Ramos (cell line): ENCODE measurements at regions not wholly inside any gene's neighbourhood (a gene's known extent, or its start where the extent isn't known, plus 50 kb on each side); places are given as distances from the start of the nearest gene placed in this dataset.
"Not testable (repeated sequence)": the region's sequence is repeated elsewhere in the genome, so short reads cannot be mapped to it uniquely, and the experiment has no call there.

Source experiments
- in situ Hi-C: fragments of 300-500 bp; cut with MboI; formaldehyde crosslinking; loops from one replicate; pipeline ENCODE4 v1.14.3; 2022; ENCODE audit warnings: low sequenced_read_pairs; ENCODE audit not compliant: unreplicated experiment

- in situ Hi-C loops, result no loop called here
Observed at GRCh38 chr10:4262870-4263600, 478.0 kb upstream of the KLF6 start.

- in situ Hi-C loops, result no loop called here
Observed at GRCh38 chr10:4262449-4262848, 477.4 kb upstream of the KLF6 start.

- in situ Hi-C loops, result no loop called here
Observed at GRCh38 chr10:4260483-4261124, 475.6 kb upstream of the KLF6 start.

GRCh38 chr10:4257939-4258465 is 473.0 kb upstream of the KLF6 start:
- in situ Hi-C loops, result no loop called here

GRCh38 chr10:4256971-4257370 is 472.0 kb upstream of the KLF6 start:
- in situ Hi-C loops, result no loop called here

DNA sequence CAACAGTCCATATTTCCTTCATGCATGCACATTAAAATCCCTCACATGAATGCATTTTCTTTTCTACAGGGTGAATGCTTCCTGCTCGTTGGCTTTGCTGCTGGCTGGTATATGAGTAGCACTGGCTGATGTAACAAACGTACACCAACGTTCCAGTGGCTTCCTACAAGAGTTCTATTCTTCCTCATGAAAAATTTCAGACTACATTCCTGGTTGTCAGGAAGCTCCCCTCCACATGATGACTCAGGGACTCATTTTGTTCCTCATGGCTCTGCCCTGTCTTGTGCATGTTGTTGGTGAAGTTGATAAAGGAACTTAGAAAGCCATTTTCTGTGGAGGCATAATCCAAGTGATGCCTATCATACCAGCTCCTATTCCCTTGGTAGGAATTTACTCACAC is 470.7 kb upstream of the KLF6 start:
- in situ Hi-C loops, result no loop called here

GRCh38 chr10:4254101-4254994 is 469.3 kb upstream of the KLF6 start:
- in situ Hi-C loops, result no loop called here

DNA sequence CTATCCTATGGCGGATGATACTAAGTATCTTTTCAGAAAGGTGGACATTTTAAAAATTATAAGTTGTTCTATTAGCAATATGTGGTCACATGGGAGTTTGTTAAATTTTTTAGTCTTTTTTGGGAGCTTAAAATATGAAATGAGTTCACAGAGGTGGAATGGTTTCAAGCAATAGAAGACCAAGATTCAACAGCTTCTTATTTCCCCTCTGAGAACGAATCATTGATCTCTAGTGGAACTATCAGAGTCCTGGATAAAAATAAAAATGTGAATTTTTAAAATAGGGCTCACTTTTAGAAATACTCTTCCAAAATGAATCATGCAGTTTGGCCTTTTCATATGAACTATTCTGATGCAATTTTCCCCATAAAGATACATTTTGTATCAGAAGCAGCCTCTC is 467.7 kb upstream of the KLF6 start:
- in situ Hi-C loops, result no loop called here

DNA sequence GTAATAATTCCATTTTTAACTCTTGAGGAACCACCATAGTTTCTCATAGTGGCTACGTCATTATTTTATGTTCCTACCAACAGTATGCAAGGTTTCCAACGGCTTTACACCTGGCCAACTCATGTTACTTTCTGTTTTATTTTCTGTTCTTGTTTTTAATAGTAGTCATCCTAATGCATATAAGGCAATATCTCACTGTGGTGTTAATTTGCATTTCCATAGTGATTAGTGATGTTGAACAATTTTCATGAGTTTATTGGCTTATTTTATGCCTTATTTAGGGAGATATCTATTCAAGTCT is 465.5 kb upstream of the KLF6 start:
- in situ Hi-C loops, result no loop called here

DNA sequence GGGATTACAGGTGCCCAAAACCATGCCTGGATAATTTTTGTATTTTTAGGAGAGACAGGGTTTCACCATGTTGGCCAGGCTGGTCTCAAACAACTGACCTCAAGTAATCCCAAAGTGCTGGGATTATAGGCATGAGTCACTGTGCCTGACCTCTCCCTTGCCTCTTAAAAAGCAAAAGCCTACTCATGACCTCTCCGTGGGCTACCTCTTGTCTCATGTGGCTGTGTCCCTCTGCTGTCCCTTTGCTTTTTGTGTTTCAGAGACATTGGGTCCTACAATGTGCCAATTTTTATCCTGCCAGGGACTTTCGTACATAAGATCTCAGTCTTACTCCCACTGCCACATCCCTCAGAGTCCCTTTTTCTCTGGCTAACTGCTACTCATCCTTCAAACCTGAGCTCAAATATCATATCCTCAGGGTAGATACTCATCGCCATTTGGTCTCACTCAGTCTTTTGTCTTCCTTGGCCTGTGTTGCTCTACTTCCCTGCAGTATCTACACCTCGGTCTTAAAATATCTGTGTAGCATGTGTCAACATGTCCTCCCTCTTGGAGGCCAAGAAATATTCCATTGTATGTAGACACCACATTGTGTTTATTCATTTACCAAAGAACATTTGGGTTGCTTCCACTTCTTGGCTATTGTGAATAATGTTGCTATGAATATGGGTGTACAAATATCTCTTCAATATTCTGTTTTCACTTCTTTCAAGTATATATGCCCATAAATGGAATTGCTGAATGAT is 465.0 kb upstream of the KLF6 start:
- in situ Hi-C loops, result no loop called here

DNA sequence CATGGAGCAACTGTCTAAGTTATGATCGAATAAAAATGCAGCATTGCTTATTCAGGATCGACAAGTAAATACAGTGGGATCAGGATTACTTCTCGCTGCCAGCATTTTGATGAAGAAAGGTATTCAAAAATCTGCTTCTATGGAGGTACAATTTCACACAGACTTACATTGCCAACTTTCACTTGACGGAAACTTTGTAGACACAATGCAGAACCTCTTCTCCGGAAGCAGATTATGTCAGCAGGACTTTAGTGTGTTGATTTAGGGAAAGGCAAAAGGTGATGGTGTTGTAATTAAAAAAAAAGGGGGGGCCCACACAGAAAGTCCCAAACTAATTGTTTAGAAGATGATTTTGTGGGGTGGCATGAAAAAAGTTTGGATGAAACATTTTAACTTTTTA is 462.4 kb upstream of the KLF6 start:
- in situ Hi-C loops, result no loop called here

DNA sequence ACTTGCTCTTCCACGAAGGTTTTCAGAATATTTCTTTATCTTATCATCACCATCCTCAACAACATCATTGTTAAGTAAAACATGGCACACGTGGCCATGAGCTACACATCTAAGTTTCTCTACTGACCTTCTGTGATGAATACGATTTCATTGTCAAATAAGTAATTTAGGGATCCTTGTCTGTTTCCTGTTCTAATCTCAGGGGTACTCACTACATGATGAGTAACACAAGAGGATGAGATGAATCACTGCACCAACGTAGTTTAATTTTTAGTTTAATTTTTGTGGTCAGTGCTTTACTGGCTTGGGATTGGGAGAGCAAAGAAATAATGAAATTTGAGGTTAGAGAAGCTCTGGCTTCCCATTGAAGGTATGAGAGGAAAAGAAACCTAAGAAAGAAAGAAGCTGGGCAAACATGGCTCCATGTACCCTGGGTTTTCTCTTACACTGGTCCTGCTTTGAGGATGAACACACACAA is 461.9 kb upstream of the KLF6 start:
- in situ Hi-C loops, result no loop called here

DNA sequence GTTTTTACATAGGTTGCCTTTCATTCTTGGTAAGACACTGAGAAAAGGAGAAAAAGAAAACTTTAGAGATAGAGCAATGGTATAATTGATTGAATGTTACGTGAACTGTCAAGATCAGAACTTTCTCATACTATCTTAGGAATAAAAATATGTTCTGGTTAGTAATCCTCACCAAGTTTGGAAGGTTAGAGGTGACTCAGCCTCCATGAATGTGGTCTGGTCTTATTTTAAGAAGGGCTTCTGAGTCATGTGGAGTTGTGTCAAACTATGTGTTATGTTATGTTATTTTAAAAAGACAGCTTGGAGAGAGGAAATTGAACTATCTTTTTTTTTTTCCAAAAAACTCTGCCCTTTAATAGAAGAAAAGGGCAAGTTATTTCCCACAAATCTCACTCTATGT is 458.6 kb upstream of the KLF6 start:
- in situ Hi-C loops, result no loop called here

DNA sequence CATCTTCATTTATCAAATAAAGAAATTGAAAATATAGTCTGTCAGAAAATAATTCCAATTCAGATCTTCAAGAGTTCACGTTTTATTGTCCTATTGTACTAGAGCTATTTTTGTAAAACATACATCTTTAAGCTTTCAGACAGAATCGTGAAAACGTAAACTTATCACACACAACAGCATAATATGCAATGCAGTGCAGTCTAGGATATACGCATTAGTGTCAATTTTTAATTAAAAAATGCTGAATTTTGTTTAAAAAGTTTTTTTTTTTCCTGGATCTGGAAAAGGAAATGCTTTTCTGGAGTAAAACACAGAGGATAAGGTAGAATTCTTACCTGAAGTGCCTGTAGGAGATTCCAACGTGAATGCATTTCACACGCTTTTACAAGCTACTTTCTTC is 458.2 kb upstream of the KLF6 start:
- in situ Hi-C loops, result no loop called here

GRCh38 chr10:4242561-4243035 is 457.6 kb upstream of the KLF6 start:
- in situ Hi-C loops, result no loop called here

GRCh38 chr10:4241724-4242345 is 456.8 kb upstream of the KLF6 start:
- in situ Hi-C loops, result no loop called here

DNA sequence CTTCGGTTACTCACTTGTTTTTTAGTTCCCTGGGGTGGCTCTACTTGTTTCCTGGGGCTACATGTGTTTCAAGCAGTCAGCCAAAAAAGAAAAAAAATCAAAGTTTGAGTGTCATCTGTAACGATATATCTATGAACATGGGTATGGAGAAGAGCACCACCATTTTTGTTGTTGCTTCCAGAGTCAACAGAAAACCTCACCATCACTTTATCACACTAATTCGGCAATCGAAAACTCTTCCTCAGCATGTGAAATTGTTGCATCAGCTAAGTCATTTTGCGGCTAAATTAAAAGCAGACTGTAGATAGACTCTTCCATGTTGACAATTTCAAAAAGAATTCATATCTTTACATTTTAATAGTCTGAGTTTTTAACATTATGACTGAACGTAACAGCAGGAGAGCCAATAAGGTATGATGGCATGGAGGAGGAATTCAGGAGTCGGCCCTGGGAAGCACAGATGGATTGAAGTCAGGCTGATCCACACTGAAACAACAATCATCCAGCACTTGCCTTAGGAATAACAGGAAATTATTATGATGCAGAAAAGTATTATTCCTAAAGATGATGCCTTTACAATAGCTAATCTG is 455.7 kb upstream of the KLF6 start:
- in situ Hi-C loops, result no loop called here

DNA sequence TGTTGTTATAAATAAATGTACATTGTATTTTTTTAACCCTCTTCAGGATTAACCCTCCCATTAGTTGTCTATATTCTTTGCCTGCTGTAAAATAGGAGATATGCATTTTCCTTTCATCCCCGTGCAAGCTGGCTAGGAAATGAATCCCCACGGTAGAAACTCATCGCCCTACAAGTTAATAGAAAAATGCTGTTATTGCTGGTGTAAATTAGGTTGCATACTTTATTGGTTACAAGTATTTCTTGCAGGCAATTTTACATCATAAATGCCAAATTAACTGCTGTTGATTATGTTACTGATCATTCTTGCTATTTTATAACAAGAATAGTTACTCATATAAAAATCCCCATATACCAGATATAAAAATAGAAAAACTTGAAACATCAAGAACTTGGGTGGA is 454.2 kb upstream of the KLF6 start:
- in situ Hi-C loops, result no loop called here

DNA sequence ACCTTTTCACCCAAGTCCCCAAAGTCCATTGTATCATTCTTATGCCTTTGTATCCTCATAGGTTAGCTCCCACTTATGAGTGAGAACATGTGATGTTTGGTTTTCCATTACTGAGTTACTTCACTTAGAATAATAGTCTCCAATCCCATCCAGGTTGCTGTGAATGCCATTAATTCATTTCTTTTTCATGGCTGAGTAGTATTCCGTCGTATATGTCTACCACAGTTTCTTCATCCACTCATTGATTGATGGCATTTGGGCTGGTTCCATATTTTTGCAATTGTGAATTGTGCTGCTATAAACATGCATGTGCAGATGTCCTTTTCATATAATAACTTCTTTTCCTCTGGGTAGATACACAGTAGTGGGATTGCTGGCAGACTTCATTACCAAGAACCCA is 451.9 kb upstream of the KLF6 start:
- in situ Hi-C loops, result not testable (repeated sequence)
